Sigmoid colon (tissue), 4 donors: ENCODE measurements at regions not wholly inside any gene's neighbourhood (a gene's known extent, or its start where the extent isn't known, plus 50 kb on each side); places are given as distances from the start of the nearest gene placed in this dataset.

ENCODE experiments used
- CTCF ChIP-seq, 4 experiments: fragments of 450-650 bp in 3 of 4; fragments of 200-600 bp in 1 of 4; IDR thresholded peaks; one replicate each; pipeline ENCODE4 v1.5.1; 2016 to 2019; ENCODE audit warnings: antibody characterized with exemption in 4 of 4, mild to moderate bottlenecking in 3 of 4, moderate library complexity in 2 of 4
- POLR2AphosphoS5 ChIP-seq, 4 donors: sonication (generic); formaldehyde crosslinking; IDR thresholded peaks; one replicate each; pipeline ENCODE4 v1.6.1; 2017; ENCODE audit warnings: antibody characterized with exemption in 4 of 4

GRCh38 chr3:55270976-55271375 is 216.1 kb downstream of the WNT5A start:
- no peak for TF ChIP-seq CTCF (IDR thresholded peaks at IDR 0.05)
- TF ChIP-seq POLR2AphosphoS5 (IDR thresholded peaks at IDR 0.05): no peak
